ENCODE measurements at regions not wholly inside any gene's neighbourhood (a gene's known extent, or its start where the extent isn't known, plus 50 kb on each side); places are given as distances from the start of the nearest gene placed in this dataset.

DNA sequence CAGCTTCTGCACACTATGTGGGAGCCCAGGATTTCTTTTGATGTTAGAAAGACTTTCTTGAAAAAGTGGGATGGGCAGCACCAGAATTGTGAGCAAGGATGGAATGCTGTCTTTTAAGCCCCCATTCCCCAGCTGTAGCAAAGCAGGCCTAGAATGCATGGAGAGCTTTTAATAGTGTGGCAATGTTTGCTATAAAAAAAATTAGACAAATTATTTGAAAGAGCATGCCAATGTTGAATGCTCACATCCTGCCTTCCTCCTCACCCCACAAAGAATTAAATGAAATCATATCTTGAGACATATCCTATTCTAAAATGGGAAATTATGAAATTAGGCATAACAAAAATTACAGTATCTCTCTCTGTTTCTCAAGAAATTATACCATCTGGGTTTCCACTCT is 154.7 kb downstream of the C11orf91 start:
- Histone ChIP-seq H3K27ac (no peak overlapping the region), H3K4me3 (no peak overlapping the region), H3K27me3 (ENCODE audit: insufficient read depth in 3 of 3, low read length in 2 of 3) (peaks cover 0 to 3% (median 0%) of the 10 kb centered on the region in 3 donors), H3K4me1 (no peaks in the 10 kb centered on the region), H3K36me3 (ENCODE audit: insufficient read depth in 1 of 2, low read depth in 1 of 2) (no peaks in the 10 kb centered on the region), H3K9me3 (no peaks in the 10 kb centered on the region)
- DNase-seq (no peak), ATAC-seq (no peak)
- intact Hi-C loops (cut with DNase I), result loop anchor here in 1 of 2 donors (10.0 kb wide), 1 partner anchor 279 kb away; no protein-coding TSS in a partner anchor
- TF ChIP-seq, protein P1, sequence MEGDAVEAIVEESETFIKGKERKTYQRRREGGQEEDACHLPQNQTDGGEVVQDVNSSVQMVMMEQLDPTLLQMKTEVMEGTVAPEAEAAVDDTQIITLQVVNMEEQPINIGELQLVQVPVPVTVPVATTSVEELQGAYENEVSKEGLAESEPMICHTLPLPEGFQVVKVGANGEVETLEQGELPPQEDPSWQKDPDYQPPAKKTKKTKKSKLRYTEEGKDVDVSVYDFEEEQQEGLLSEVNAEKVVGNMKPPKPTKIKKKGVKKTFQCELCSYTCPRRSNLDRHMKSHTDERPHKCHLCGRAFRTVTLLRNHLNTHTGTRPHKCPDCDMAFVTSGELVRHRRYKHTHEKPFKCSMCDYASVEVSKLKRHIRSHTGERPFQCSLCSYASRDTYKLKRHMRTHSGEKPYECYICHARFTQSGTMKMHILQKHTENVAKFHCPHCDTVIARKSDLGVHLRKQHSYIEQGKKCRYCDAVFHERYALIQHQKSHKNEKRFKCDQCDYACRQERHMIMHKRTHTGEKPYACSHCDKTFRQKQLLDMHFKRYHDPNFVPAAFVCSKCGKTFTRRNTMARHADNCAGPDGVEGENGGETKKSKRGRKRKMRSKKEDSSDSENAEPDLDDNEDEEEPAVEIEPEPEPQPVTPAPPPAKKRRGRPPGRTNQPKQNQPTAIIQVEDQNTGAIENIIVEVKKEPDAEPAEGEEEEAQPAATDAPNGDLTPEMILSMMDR (IDR thresholded peaks at IDR 0.05), result no peak

GRCh38 chr11:33544593-33545373 is 155.8 kb downstream of the C11orf91 start:
- WGBS, 3 donors, result 92 to 94% (median 93%) methylated on average over 17 of the region's 17 CpGs
- H3K9me3 ChIP-seq, result no peaks in the 10 kb centered on the region
- TF ChIP-seq, protein P1 (IDR thresholded peaks at IDR 0.05), result no peak
- peaks cover 0 to 3% (median 0%) of the 10 kb centered on the region in 3 donors for H3K27me3 ChIP-seq (ENCODE audit: insufficient read depth in 3 of 3, low read length in 2 of 3)
- H3K36me3 ChIP-seq (ENCODE audit: insufficient read depth in 1 of 2, low read depth in 1 of 2), result no peaks in the 10 kb centered on the region
- intact Hi-C loops (cut with DNase I), result loop anchor here in 1 of 2 donors (5.0 to 10.0 kb wide), 2 partner anchors 143 to 280 kb away; no protein-coding TSS in a partner anchor
- H3K27ac ChIP-seq, result no peak overlapping the region
- no peak overlapping the region for H3K4me3 ChIP-seq
- DNase-seq (no peak), ATAC-seq (no peak)
- no peaks in the 10 kb centered on the region for H3K4me1 ChIP-seq

DNA sequence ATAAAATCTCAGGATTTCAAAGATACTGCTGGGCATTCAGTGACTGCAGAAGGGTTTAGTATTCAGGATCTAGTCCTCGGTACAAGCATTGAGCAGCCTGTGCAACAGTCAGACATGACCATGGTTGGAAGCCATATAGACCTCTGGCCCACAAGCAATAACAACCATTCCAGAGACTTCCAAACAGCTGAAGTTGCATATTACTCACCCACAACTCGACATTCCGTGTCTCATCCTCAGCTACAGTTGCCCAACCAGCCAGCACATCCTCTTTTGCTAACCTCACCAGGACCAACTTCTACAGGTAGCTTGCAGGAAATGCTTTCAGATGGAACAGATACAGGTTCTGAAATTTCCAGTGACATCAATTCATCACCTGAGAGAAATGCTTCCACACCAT is 156.8 kb downstream of the C11orf91 start:
- H3K9me3 ChIP-seq, result no peaks in the 10 kb centered on the region
- peaks cover 0 to 3% (median 0%) of the 10 kb centered on the region in 3 donors for H3K27me3 ChIP-seq (ENCODE audit: insufficient read depth in 3 of 3, low read length in 2 of 3)
- intact Hi-C loops (cut with DNase I), result loop anchor here (2.0 to 10.0 kb wide), 5 partner anchors 143 to 281 kb away; no protein-coding TSS in a partner anchor
- no peaks in the 10 kb centered on the region for H3K36me3 ChIP-seq (ENCODE audit: insufficient read depth in 1 of 2, low read depth in 1 of 2)
- 80 to 91% (median 81%) methylated on average over 3 of the region's 3 CpGs for WGBS, 3 donors
- no peak for ATAC-seq
- no peaks in the 10 kb centered on the region for H3K4me1 ChIP-seq
- H3K4me3 ChIP-seq, result no peak overlapping the region
- TF ChIP-seq, protein P1 (IDR thresholded peaks at IDR 0.05), result no peak
- no peak for DNase-seq
- H3K27ac ChIP-seq, result no peak overlapping the region

DNA sequence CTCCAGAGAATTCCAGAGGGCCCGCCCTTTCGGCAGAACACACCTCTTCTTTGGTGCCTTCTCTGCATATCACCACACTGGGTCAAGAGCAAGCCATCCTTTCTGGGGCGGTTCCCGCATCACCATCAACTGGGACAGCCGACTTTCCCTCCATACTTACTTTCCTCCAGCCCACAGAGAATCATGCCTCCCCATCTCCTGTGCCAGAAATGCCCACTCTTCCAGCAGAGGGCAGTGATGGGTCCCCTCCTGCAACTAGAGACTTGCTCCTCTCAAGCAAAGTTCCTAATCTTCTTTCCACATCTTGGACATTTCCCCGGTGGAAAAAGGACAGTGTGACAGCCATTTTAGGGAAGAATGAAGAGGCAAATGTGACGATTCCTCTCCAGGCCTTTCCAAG is 157.7 kb downstream of the C11orf91 start:
- ATAC-seq (peak; percentile 56 to 81 (median 72)), DNase-seq (peak; percentile 37 to 63)
- Histone ChIP-seq H3K4me3 (no peak overlapping the region), H3K4me1 (no peaks in the 10 kb centered on the region), H3K9me3 (no peaks in the 10 kb centered on the region), H3K36me3 (ENCODE audit: insufficient read depth in 1 of 2, low read depth in 1 of 2) (no peaks in the 10 kb centered on the region), H3K27ac (no peak overlapping the region), H3K27me3 (ENCODE audit: insufficient read depth in 3 of 3, low read length in 2 of 3) (peaks cover 0 to 3% (median 0%) of the 10 kb centered on the region in 3 donors)
- intact Hi-C loops (cut with DNase I), result loop anchor here (2.0 to 10.0 kb wide), 5 partner anchors 144 to 282 kb away; no protein-coding TSS in a partner anchor
- WGBS, 3 donors, result 57 to 62% (median 59%) methylated on average over 7 of the region's 7 CpGs
- TF ChIP-seq, protein P1 (IDR thresholded peaks at IDR 0.05), result peak; percentile 65

All from psoas muscle (tissue), 7 donors.